Keratinocyte (primary cell): ENCODE measurements at regions not wholly inside any gene's neighbourhood (a gene's known extent, or its start where the extent isn't known, plus 50 kb on each side); places are given as distances from the start of the nearest gene placed in this dataset.

Source experiments
- DNase-seq: peaks from one replicate; pipeline ENCODE4 v3.0.0-alpha.2; 2011; ENCODE audit warnings: low read depth, missing footprints, low spot score
- FAIRE-seq: peaks from 2 replicates; lab custom pipeline; 2011; peaks lifted over from hg19 to GRCh38; lab: Jason Lieb, UNC
- H2AFZ ChIP-seq: 2 replicates; pipeline ENCODE4 v1.6.0; 2012; ENCODE audit warnings: low read length, control low read depth, inconsistent platforms; ENCODE audit not compliant: control insufficient read depth
- H3K27ac ChIP-seq: 2 replicates; pipeline ENCODE4 v1.5.1; 2011; ENCODE audit warnings: low read length; ENCODE audit not compliant: control insufficient read depth, insufficient read depth
- H3K27me3 ChIP-seq: 3 replicates; pipeline ENCODE4 v1.6.0; 2011; ENCODE audit warnings: low read length; ENCODE audit not compliant: control insufficient read depth, insufficient read depth; ENCODE audit errors: extremely low read depth
- H3K36me3 ChIP-seq, 2 experiments: 2 replicates in 1 of 2; 3 replicates in 1 of 2; pipeline ENCODE4 v1.5.1; 2011; ENCODE audit warnings: low read length in 2 of 2, mild to moderate bottlenecking in 1 of 2; ENCODE audit not compliant: control insufficient read depth in 2 of 2, insufficient read depth in 2 of 2; ENCODE audit errors: extremely low read depth in 1 of 2
- H3K4me1 ChIP-seq: 3 replicates; pipeline ENCODE4 v1.5.1; 2011; ENCODE audit warnings: low read length; ENCODE audit not compliant: control insufficient read depth, insufficient read depth; ENCODE audit errors: extremely low read depth
- H3K4me2 ChIP-seq: 3 replicates; pipeline ENCODE4 v1.6.0; 2011; ENCODE audit warnings: low read depth, low read length; ENCODE audit not compliant: control insufficient read depth, insufficient read depth; ENCODE audit errors: extremely low read depth
- H3K4me3 ChIP-seq, 3 experiments: fragments of 200-600 bp in 1 of 3; sonication (generic) in 1 of 3; 2 replicates in 2 of 3; 3 replicates in 1 of 3; pipeline ENCODE4 v1.5.1; 2011 to 2016; ENCODE audit warnings: low read length in 3 of 3, mild to moderate bottlenecking in 3 of 3, control low read depth in 2 of 3, inconsistent platforms in 1 of 3, low read depth in 1 of 3, mixed read lengths in 1 of 3, mixed run types in 1 of 3, moderate library complexity in 1 of 3; ENCODE audit not compliant: control insufficient read depth in 2 of 3, insufficient read depth in 2 of 3; ENCODE audit errors: extremely low read depth in 1 of 3
- H3K79me2 ChIP-seq: 2 replicates; pipeline ENCODE4 v1.6.0; 2012; ENCODE audit warnings: low read length; ENCODE audit not compliant: control insufficient read depth, insufficient read depth
- H3K9ac ChIP-seq: 3 replicates; pipeline ENCODE4 v1.6.0; 2011; ENCODE audit warnings: low read length; ENCODE audit not compliant: control insufficient read depth, insufficient read depth; ENCODE audit errors: extremely low read depth
- H3K9me1 ChIP-seq: 3 replicates; pipeline ENCODE4 v1.6.0; 2011; ENCODE audit warnings: low read length; ENCODE audit not compliant: control insufficient read depth, insufficient read depth; ENCODE audit errors: extremely low read depth
- H3K9me3 ChIP-seq: 2 replicates; pipeline ENCODE4 v1.5.1; 2012; ENCODE audit warnings: low read depth, low read length; ENCODE audit not compliant: control insufficient read depth
- H4K20me1 ChIP-seq: 3 replicates; pipeline ENCODE4 v1.6.0; 2011; ENCODE audit warnings: low read length; ENCODE audit not compliant: control insufficient read depth, insufficient read depth; ENCODE audit errors: extremely low read depth
- EZH2 ChIP-seq: IDR thresholded peaks from one replicate; pipeline ENCODE4 v1.6.1; 2012; ENCODE audit warnings: inconsistent platforms, mild to moderate bottlenecking, low read length, moderate library complexity
- dilution Hi-C: fragments of 300-500 bp; cut with MboI; formaldehyde crosslinking; loops from one replicate; pipeline ENCODE4 v1.7.0; 2020; ENCODE audit warnings: low sequenced_read_pairs; ENCODE audit not compliant: extremely low pct_ligation_motif_present
- TF ChIP-seq, protein P1 (sequence below), 3 experiments: IDR thresholded peaks in 1 of 3; conservative IDR thresholded peaks in 1 of 3; optimal IDR thresholded peaks in 1 of 3; 2 replicates in 2 of 3; 3 replicates in 1 of 3; pipeline versions ENCODE3 to v1.5.1; 2011; ENCODE audit warnings: low read length in 3 of 3, mild to moderate bottlenecking in 3 of 3, moderate library complexity in 2 of 3, control low read depth in 1 of 3, inconsistent platforms in 1 of 3; ENCODE audit not compliant: insufficient read depth in 2 of 3; ENCODE audit errors: extremely low read depth in 1 of 3

DNA sequence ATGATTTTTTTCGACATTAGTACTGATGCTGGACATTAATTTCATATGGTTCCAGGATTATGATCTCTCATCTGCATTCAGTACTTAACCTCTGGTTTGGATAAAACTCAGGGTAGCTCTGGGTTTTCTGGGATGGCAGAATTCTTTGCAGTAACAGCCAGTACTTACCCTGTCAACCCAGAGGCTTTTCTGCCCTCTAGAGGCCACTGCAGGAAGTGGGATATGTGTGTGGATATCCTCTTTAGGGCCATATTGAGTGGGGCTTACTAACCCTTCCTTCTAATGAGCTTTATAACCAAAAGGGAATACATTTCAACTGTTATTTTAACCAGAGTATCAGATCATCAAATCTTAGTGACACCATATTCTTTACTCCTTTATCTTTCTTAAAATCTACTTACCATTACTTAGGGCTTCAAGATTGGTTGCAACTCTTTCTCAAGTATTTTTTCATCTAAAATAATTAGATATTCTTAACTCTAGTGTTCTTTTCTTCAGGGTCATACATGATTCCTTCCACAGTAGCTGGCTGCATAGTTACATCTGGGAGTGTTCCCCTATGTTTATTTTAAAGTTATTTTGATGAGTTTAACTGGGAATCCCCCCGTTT, 488.0 kb upstream of the STXBP6 start:
- Histone ChIP-seq H3K4me1 (no peaks in the 10 kb centered on the region), H3K4me3 (no peak overlapping the region), H3K9ac (no peak overlapping the region), H3K4me2 (no peak overlapping the region), H4K20me1 (no peaks in the 10 kb centered on the region), H3K9me1 (no peaks in the 10 kb centered on the region), H3K27me3 (no peaks in the 10 kb centered on the region), H3K36me3 (no peaks in the 10 kb centered on the region), H3K79me2 (no peaks in the 10 kb centered on the region), H3K27ac (no peak overlapping the region), H2AFZ (no peak overlapping the region), H3K9me3 (peaks cover 3% of the 10 kb centered on the region)
- FAIRE-seq (no peak), DNase-seq (no peak)
- dilution Hi-C loops: no loop called here
- TF ChIP-seq, protein P1, sequence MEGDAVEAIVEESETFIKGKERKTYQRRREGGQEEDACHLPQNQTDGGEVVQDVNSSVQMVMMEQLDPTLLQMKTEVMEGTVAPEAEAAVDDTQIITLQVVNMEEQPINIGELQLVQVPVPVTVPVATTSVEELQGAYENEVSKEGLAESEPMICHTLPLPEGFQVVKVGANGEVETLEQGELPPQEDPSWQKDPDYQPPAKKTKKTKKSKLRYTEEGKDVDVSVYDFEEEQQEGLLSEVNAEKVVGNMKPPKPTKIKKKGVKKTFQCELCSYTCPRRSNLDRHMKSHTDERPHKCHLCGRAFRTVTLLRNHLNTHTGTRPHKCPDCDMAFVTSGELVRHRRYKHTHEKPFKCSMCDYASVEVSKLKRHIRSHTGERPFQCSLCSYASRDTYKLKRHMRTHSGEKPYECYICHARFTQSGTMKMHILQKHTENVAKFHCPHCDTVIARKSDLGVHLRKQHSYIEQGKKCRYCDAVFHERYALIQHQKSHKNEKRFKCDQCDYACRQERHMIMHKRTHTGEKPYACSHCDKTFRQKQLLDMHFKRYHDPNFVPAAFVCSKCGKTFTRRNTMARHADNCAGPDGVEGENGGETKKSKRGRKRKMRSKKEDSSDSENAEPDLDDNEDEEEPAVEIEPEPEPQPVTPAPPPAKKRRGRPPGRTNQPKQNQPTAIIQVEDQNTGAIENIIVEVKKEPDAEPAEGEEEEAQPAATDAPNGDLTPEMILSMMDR (optimal IDR thresholded peaks at IDR 0.05 in 1 of 3, IDR thresholded peaks at IDR 0.05 in 1 of 3, conservative IDR thresholded peaks at IDR 0.05 in 1 of 3; ENCODE audit: extremely low read depth in 1 of 3, insufficient read depth in 2 of 3, low read length in 3 of 3): peak; percentile 17 to 45 (median 18)
- no peak for TF ChIP-seq EZH2

DNA sequence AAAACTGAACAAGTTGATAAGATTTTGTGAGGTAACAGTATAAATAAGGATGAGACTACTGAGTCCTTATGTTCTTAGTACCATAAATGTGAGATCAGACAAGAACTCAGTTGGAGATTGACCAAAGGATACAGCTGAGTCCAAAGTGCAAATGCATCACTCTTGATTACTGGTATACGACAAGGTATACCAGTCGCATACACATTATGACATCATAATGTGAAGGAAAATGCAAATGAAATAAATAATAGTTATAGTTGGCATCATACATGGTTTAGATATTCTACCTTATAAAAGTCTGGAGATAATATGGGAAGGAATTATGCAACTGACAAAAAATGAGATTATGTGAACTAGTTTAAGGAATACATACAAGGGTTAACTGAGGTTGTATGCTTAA, 476.3 kb upstream of the STXBP6 start:
- no peak for TF ChIP-seq EZH2
- TF ChIP-seq, protein P1 (optimal IDR thresholded peaks at IDR 0.05 in 1 of 3, IDR thresholded peaks at IDR 0.05 in 1 of 3, conservative IDR thresholded peaks at IDR 0.05 in 1 of 3; ENCODE audit: extremely low read depth in 1 of 3, insufficient read depth in 2 of 3, low read length in 3 of 3): no peak
- Histone ChIP-seq H3K4me2 (no peak overlapping the region), H3K4me3 (no peak overlapping the region), H3K27ac (no peak overlapping the region), H3K4me1 (no peaks in the 10 kb centered on the region), H3K27me3 (no peaks in the 10 kb centered on the region), H4K20me1 (no peaks in the 10 kb centered on the region), H3K79me2 (no peaks in the 10 kb centered on the region), H3K9me3 (no peaks in the 10 kb centered on the region), H3K36me3 (no peaks in the 10 kb centered on the region), H3K9me1 (no peaks in the 10 kb centered on the region), H3K9ac (no peak overlapping the region), H2AFZ (no peak overlapping the region)
- dilution Hi-C loops: no loop called here
- FAIRE-seq (no peak), DNase-seq (no peak)
